Astrocyte (in vitro differentiated cells and primary cell): ENCODE measurements at regions not wholly inside any gene's neighbourhood (a gene's known extent, or its start where the extent isn't known, plus 50 kb on each side); places are given as distances from the start of the nearest gene placed in this dataset.

ENCODE experiments used
- EZH2 ChIP-seq: IDR thresholded peaks from 2 replicates; pipeline ENCODE4 v1.6.1; 2012; ENCODE audit warnings: mild to moderate bottlenecking, low read length, inconsistent platforms; ENCODE audit not compliant: insufficient read depth
- TF ChIP-seq, protein P1 (sequence below): IDR thresholded peaks from 2 replicates; pipeline ENCODE4 v1.5.1; 2011; ENCODE audit warnings: low read depth, mild to moderate bottlenecking, inconsistent platforms, low read length, moderate library complexity; ENCODE audit not compliant: insufficient read depth

DNA sequence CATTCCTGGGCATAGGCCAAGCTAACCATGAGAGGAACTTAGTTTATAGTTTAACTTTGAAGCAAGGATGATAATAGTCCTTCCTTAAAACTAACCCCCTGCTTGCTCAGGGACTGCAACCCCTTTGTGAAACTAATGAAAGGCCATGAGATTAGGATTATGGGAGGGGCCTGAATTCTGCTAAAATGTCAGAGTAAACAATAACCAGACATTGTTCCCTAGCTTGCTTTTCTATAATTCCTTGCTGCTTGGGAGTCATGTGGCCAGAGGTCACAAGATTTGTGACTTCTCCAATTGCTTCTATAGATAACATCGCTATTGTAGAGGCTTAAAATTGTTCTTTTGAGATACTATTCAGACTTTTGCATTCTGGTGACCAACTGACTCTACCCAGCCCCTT is 634.0 kb downstream of the TBC1D4 start:
- TF ChIP-seq, protein P1, sequence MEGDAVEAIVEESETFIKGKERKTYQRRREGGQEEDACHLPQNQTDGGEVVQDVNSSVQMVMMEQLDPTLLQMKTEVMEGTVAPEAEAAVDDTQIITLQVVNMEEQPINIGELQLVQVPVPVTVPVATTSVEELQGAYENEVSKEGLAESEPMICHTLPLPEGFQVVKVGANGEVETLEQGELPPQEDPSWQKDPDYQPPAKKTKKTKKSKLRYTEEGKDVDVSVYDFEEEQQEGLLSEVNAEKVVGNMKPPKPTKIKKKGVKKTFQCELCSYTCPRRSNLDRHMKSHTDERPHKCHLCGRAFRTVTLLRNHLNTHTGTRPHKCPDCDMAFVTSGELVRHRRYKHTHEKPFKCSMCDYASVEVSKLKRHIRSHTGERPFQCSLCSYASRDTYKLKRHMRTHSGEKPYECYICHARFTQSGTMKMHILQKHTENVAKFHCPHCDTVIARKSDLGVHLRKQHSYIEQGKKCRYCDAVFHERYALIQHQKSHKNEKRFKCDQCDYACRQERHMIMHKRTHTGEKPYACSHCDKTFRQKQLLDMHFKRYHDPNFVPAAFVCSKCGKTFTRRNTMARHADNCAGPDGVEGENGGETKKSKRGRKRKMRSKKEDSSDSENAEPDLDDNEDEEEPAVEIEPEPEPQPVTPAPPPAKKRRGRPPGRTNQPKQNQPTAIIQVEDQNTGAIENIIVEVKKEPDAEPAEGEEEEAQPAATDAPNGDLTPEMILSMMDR: no peak
- TF ChIP-seq EZH2: no peak
